IPS-15b (cell line): ENCODE measurements at regions not wholly inside any gene's neighbourhood (a gene's known extent, or its start where the extent isn't known, plus 50 kb on each side); places are given as distances from the start of the nearest gene placed in this dataset.

ENCODE experiments used
- H3K27me3 ChIP-seq: one replicate; pipeline ENCODE4 v1.6.1; 2013; ENCODE audit warnings: low read length; ENCODE audit not compliant: control insufficient read depth, insufficient read depth
- H3K36me3 ChIP-seq: one replicate; pipeline ENCODE4 v1.6.1; 2013; ENCODE audit warnings: low read length; ENCODE audit not compliant: control insufficient read depth, insufficient read depth
- H3K4me1 ChIP-seq: one replicate; pipeline ENCODE4 v1.6.1; 2013; ENCODE audit warnings: mild to moderate bottlenecking, low read length; ENCODE audit not compliant: control insufficient read depth, insufficient read depth
- H3K4me3 ChIP-seq: one replicate; pipeline ENCODE4 v1.5.1; 2013; ENCODE audit warnings: low read depth, low read length
- H3K9ac ChIP-seq: one replicate; pipeline ENCODE4 v1.6.1; 2013; ENCODE audit warnings: low read depth, mild to moderate bottlenecking, low read length
- H3K9me3 ChIP-seq: one replicate; pipeline ENCODE4 v1.6.1; 2013; ENCODE audit warnings: mild to moderate bottlenecking, low read length; ENCODE audit not compliant: control insufficient read depth, insufficient read depth

DNA sequence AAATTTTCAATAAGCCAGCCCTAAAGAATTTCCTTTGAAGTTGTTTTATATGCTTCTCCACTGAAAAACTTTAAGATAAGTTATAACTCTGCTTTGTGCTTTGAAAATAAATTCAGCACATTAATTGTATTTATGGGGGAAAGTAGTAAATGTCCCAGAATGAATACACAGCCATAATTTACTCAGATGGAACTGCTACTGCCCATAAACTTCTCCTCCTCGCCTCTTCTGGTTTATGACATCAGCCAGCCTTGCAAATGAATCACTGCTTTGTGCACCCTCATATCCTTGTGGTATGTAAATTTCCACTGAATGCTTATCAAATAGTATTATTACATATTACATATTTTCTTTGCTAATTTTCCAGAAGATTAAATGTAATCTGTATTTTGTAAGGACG lies 302.0 kb downstream of the DIPK2A start:
- no peaks in the 10 kb centered on the region for H3K4me1 ChIP-seq
- H3K4me3 ChIP-seq, result no peak overlapping the region
- H3K27me3 ChIP-seq, result no peaks in the 10 kb centered on the region
- no peaks in the 10 kb centered on the region for H3K36me3 ChIP-seq
- no peak overlapping the region for H3K9ac ChIP-seq
- H3K9me3 ChIP-seq, result no peaks in the 10 kb centered on the region

DNA sequence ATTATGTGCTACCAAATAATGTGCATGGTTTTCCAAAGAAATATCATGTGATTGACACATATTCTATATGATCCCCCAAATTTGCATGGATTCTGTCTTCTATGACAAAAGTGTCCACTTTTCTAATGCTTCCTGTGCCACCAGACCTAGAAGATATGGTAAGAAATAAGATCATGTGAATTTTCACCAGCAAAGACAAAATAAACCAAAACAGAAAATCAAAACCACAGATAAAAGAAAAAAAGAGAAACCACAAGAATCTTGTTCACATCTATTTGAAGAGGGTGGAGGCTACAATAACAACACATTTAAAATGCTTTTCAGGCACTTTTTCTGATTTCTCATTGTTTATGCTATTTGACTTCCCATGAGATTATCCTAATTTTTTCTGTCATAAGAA lies 303.4 kb downstream of the DIPK2A start:
- no peaks in the 10 kb centered on the region for H3K27me3 ChIP-seq
- H3K4me3 ChIP-seq, result no peak overlapping the region
- H3K9me3 ChIP-seq, result no peaks in the 10 kb centered on the region
- no peaks in the 10 kb centered on the region for H3K4me1 ChIP-seq
- H3K9ac ChIP-seq, result no peak overlapping the region
- no peaks in the 10 kb centered on the region for H3K36me3 ChIP-seq

GRCh38 chr3:144282313-144282712 lies 310.7 kb downstream of the DIPK2A start:
- H3K4me3 ChIP-seq, result no peak overlapping the region
- H3K36me3 ChIP-seq, result no peaks in the 10 kb centered on the region
- no peaks in the 10 kb centered on the region for H3K9me3 ChIP-seq
- H3K4me1 ChIP-seq, result peaks cover 5% of the 10 kb centered on the region
- no peak overlapping the region for H3K9ac ChIP-seq
- H3K27me3 ChIP-seq, result no peaks in the 10 kb centered on the region

DNA sequence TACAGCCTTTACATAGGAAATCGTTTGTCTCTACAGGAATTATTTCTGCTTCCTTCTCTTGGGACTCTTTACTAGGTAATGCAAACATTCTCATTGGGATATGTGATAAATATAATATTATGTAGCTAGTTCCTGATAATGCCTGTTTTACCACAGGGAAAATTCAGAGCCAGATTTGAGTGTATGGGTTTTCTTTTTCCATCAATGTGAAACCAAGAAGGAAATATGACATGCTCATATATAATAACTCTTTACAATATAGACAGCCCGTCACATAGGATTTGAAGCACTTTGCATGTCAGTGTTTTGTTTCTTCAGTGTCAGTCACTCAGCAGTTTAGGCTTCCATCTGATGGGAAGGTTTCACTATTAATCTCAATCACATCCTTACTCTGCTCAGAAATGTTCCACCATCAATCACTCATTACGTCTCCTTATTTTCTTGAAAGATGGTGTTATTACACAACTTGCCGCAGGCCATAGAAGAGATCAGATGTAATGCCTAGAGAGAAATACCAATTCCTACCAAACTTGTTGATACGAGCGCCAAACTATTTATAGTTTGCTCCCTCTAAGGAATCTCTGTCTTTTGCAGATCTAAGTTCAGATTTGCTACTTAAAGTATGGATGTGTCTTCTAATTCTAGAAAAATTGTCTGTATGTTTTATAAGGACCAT lies 314.8 kb downstream of the DIPK2A start:
- no peaks in the 10 kb centered on the region for H3K36me3 ChIP-seq
- H3K9ac ChIP-seq, result no peak overlapping the region
- H3K4me1 ChIP-seq, result peaks cover 5% of the 10 kb centered on the region
- no peak overlapping the region for H3K4me3 ChIP-seq
- no peaks in the 10 kb centered on the region for H3K9me3 ChIP-seq
- H3K27me3 ChIP-seq, result no peaks in the 10 kb centered on the region

- Histone ChIP-seq H3K9ac (no peak overlapping the region), H3K9me3 (no peaks in the 10 kb centered on the region), H3K36me3 (no peaks in the 10 kb centered on the region), H3K4me3 (no peak overlapping the region), H3K4me1 (peaks cover 4% of the 10 kb centered on the region), H3K27me3 (no peaks in the 10 kb centered on the region)
Observed at GRCh38 chr3:144287001-144287400, 315.4 kb downstream of the DIPK2A start.

DNA sequence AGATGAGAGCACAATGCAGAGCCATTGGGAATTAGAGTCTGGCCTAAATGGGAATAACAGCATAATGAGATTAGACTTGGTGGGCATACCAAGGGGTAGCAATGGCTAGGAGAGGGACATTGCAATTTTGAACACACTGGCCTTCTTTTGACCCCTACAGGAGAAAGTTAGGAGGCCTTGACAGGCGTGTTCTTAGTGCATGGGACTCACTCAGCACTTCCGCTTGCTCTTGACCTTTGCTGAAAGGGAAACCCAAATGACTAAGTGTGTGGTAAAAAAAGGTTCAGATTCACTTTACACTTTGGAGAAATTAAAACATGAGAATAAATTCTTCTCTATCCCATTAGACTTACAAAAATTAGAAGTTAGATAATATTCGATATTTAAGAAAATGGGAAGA lies 317.4 kb downstream of the DIPK2A start:
- Histone ChIP-seq H3K4me1 (no peaks in the 10 kb centered on the region), H3K9ac (no peak overlapping the region), H3K36me3 (no peaks in the 10 kb centered on the region), H3K4me3 (no peak overlapping the region), H3K27me3 (no peaks in the 10 kb centered on the region), H3K9me3 (no peaks in the 10 kb centered on the region)

GRCh38 chr3:144294659-144295538 lies 323.3 kb downstream of the DIPK2A start:
- H3K9me3 ChIP-seq, result no peaks in the 10 kb centered on the region
- no peaks in the 10 kb centered on the region for H3K36me3 ChIP-seq
- no peaks in the 10 kb centered on the region for H3K4me1 ChIP-seq

GRCh38 chr3:144295613-144296012 lies 324.0 kb downstream of the DIPK2A start:
- Histone ChIP-seq H3K27me3 (no peaks in the 10 kb centered on the region), H3K36me3 (no peaks in the 10 kb centered on the region), H3K9ac (no peak overlapping the region), H3K9me3 (no peaks in the 10 kb centered on the region), H3K4me3 (no peak overlapping the region), H3K4me1 (no peaks in the 10 kb centered on the region)

More at GRCh38 chr3:144294659-144295538, 323.3 kb downstream of the DIPK2A start:
- Histone ChIP-seq H3K27me3 (no peaks in the 10 kb centered on the region), H3K4me3 (no peak overlapping the region), H3K9ac (no peak overlapping the region)

- Histone ChIP-seq H3K4me3 (no peak overlapping the region), H3K36me3 (no peaks in the 10 kb centered on the region), H3K27me3 (no peaks in the 10 kb centered on the region), H3K9ac (no peak overlapping the region), H3K4me1 (no peaks in the 10 kb centered on the region), H3K9me3 (no peaks in the 10 kb centered on the region)
Observed at GRCh38 chr3:144296808-144297207, 325.2 kb downstream of the DIPK2A start.

- H3K4me1 ChIP-seq, result no peaks in the 10 kb centered on the region
- no peaks in the 10 kb centered on the region for H3K27me3 ChIP-seq
- H3K9ac ChIP-seq, result no peak overlapping the region
- H3K9me3 ChIP-seq, result no peaks in the 10 kb centered on the region
- no peak overlapping the region for H3K4me3 ChIP-seq
- no peaks in the 10 kb centered on the region for H3K36me3 ChIP-seq
Observed at GRCh38 chr3:144301863-144302262, 330.2 kb downstream of the DIPK2A start.

GRCh38 chr3:144307951-144308350 lies 336.3 kb downstream of the DIPK2A start:
- H3K9me3 ChIP-seq, result no peaks in the 10 kb centered on the region
- no peaks in the 10 kb centered on the region for H3K27me3 ChIP-seq
- no peak overlapping the region for H3K4me3 ChIP-seq
- H3K4me1 ChIP-seq, result no peaks in the 10 kb centered on the region
- no peak overlapping the region for H3K9ac ChIP-seq
- no peaks in the 10 kb centered on the region for H3K36me3 ChIP-seq

DNA sequence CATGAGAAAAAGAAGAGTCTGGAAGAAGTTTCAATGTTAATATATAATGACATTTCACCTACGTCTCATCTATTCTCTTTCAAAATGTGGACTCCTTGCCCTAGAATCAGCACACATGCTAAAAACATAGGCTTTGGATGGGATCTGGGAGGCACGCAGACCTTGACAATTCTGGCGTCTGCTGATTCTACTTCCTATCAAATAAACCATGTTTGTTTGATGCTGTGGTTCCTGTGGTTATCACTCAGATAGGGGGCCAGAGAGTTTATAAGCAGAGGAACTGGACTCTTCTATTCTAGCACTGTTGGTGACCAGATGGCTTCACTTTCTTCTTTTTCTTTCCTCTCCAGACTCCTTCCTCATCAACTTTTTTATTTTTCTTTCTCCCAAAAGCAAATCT lies 336.8 kb downstream of the DIPK2A start:
- Histone ChIP-seq H3K4me1 (no peaks in the 10 kb centered on the region), H3K4me3 (no peak overlapping the region), H3K9me3 (no peaks in the 10 kb centered on the region), H3K27me3 (no peaks in the 10 kb centered on the region), H3K9ac (no peak overlapping the region), H3K36me3 (no peaks in the 10 kb centered on the region)
